ENCODE measurements at regions not wholly inside any gene's neighbourhood (a gene's known extent, or its start where the extent isn't known, plus 50 kb on each side); places are given as distances from the start of the nearest gene placed in this dataset.

GRCh38 chr10:131446171-131446570, 134.7 kb upstream of the TCERG1L start:
- TF ChIP-seq CTCF (IDR thresholded peaks at IDR 0.05) (no peak), POLR2A (IDR thresholded peaks at IDR 0.05) (no peak)

All from body of pancreas (tissue), 4 donors.